Left ventricle myocardium inferior (tissue), 1 donor: ENCODE measurements at regions not wholly inside any gene's neighbourhood (a gene's known extent, or its start where the extent isn't known, plus 50 kb on each side); places are given as distances from the start of the nearest gene placed in this dataset.

Source experiments
- DNase-seq: peaks from one replicate; pipeline ENCODE4 v3.0.0-alpha.2; 2020
- H3K27ac ChIP-seq: fragments of 200-600 bp; replicated peaks from 2 replicates; pipeline ENCODE4 v1.8.0; 2021
- H3K27me3 ChIP-seq: fragments of 200-600 bp; 2 replicates; pipeline ENCODE4 v1.8.0; 2021; ENCODE audit warnings: low read depth
- H3K36me3 ChIP-seq: fragments of 200-600 bp; 2 replicates; pipeline ENCODE4 v1.8.0; 2021
- H3K4me1 ChIP-seq: fragments of 200-600 bp; 2 replicates; pipeline ENCODE4 v1.8.0; 2021
- H3K4me3 ChIP-seq: fragments of 200-600 bp; 2 replicates; pipeline ENCODE4 v1.8.0; 2021; ENCODE audit warnings: mild to moderate bottlenecking, moderate library complexity
- H3K9me3 ChIP-seq: fragments of 200-600 bp; replicated peaks from 2 replicates; pipeline ENCODE4 v1.8.0; 2021
- intact Hi-C: fragments of 100-400 bp; cut with micrococcal nuclease; formaldehyde crosslinking; loops from one replicate; pipeline ENCODE4 v1.11.0; 2022
- TF ChIP-seq, protein P1 (sequence below): fragments of 200-600 bp; IDR thresholded peaks from 2 replicates; pipeline ENCODE4 v1.8.0; 2021; ENCODE audit warnings: antibody characterized with exemption, mild to moderate bottlenecking, borderline replicate concordance
- donor health status: DM: no; HTN: yes; CAD: no; lungs with severe emphysema.

- TF ChIP-seq, protein P1, sequence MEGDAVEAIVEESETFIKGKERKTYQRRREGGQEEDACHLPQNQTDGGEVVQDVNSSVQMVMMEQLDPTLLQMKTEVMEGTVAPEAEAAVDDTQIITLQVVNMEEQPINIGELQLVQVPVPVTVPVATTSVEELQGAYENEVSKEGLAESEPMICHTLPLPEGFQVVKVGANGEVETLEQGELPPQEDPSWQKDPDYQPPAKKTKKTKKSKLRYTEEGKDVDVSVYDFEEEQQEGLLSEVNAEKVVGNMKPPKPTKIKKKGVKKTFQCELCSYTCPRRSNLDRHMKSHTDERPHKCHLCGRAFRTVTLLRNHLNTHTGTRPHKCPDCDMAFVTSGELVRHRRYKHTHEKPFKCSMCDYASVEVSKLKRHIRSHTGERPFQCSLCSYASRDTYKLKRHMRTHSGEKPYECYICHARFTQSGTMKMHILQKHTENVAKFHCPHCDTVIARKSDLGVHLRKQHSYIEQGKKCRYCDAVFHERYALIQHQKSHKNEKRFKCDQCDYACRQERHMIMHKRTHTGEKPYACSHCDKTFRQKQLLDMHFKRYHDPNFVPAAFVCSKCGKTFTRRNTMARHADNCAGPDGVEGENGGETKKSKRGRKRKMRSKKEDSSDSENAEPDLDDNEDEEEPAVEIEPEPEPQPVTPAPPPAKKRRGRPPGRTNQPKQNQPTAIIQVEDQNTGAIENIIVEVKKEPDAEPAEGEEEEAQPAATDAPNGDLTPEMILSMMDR, result no peak
- H3K36me3 ChIP-seq, result no peaks in the 10 kb centered on the region
- no peak overlapping the region for H3K27ac ChIP-seq
- no peak overlapping the region for H3K4me3 ChIP-seq
- intact Hi-C loops, result no loop called here
- H3K9me3 ChIP-seq, result no peaks in the 10 kb centered on the region
- peaks cover 8% of the 10 kb centered on the region for H3K4me1 ChIP-seq
- H3K27me3 ChIP-seq, result no peaks in the 10 kb centered on the region
- no peak for DNase-seq
Observed at GRCh38 chr11:91850533-91851275, 373.9 kb upstream of the FAT3 start.

DNA sequence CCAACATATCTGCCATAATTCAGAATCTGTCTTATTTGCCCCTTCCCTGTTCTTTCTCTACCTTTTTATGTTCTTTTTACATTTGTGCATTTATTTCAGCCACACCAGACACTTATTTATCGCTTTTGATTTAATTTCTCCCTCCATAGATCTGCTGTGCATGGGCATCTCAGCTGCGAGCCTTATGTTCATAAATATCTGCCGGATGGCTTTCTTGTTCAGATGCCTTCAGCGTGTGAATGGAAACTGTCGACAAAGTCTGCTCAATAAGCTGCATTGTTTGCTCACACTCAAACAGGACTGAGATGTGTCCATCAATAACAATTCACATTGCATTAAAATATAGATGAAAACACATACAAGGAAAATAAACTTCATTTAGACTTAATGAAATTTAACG is 374.6 kb upstream of the FAT3 start:
- no peak overlapping the region for H3K4me3 ChIP-seq
- H3K36me3 ChIP-seq, result no peaks in the 10 kb centered on the region
- H3K9me3 ChIP-seq, result no peaks in the 10 kb centered on the region
- H3K27me3 ChIP-seq, result no peaks in the 10 kb centered on the region
- intact Hi-C loops, result no loop called here
- H3K27ac ChIP-seq, result no peak overlapping the region
- TF ChIP-seq, protein P1, result no peak
- DNase-seq, result no peak
- H3K4me1 ChIP-seq, result peaks cover 8% of the 10 kb centered on the region

DNA sequence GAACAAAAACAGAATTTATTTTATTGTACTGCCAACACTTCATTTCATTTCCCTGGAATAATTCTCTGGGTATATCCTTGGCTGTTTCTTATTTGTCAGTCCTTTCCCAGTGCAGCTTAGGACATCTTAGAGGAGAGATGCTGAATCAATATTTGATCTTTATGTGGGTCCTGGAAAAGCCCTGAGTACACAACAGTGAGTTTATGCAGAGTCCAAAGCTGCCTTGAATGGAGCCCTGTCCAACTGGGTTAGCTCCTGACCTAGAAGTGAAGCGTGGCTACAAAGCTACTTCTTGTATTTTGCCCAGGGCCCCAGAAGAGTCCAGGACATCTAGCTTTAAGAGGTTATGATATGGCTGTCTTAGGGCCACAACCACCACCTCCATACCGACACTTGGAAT is 378.0 kb upstream of the FAT3 start:
- Histone ChIP-seq H3K9me3 (no peaks in the 10 kb centered on the region), H3K36me3 (no peaks in the 10 kb centered on the region)
- TF ChIP-seq, protein P1, result no peak

GRCh38 chr11:91846002-91846401 is 378.6 kb upstream of the FAT3 start:
- H3K27ac ChIP-seq, result no peak overlapping the region
- TF ChIP-seq, protein P1, result no peak
- H3K4me3 ChIP-seq, result no peak overlapping the region
- no peaks in the 10 kb centered on the region for H3K9me3 ChIP-seq
- no peaks in the 10 kb centered on the region for H3K36me3 ChIP-seq
- no peak for DNase-seq
- intact Hi-C loops, result no loop called here
- H3K27me3 ChIP-seq, result no peaks in the 10 kb centered on the region
- H3K4me1 ChIP-seq, result no peaks in the 10 kb centered on the region

More for the DNA sequence above, 378.0 kb upstream of the FAT3 start:
- Histone ChIP-seq H3K27me3 (no peaks in the 10 kb centered on the region), H3K27ac (no peak overlapping the region), H3K4me1 (peaks cover under 1% of the 10 kb centered on the region), H3K4me3 (no peak overlapping the region)
- intact Hi-C loops, result no loop called here
- no peak for DNase-seq

DNA sequence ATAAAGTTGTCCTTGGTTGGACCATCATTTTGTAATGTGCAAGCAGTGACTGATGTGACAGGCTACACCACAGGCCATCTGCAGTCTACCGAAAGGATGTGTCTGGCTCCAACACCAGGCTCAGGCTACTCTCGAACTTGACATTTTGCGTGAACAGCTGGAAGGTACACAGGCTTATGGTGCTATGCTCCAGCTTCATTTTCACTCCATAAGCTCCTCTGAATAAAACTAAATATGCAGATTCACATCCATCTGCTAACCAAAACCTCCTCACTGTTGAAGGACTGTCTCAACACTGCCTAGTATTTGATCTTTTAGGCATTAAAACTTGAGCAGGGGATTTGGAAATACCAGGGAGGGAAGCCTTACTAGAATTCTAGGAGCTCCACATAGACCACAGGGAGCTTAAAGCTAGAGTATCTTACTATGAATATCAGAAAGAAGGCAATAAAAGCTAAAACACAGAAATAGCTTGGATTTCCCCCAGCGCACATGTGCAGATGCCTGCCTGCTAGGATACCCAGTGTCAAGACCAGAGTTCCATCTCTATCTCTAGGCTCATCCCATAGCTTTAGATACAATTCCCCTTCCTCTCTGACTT is 383.9 kb upstream of the FAT3 start:
- intact Hi-C loops, result no loop called here
- no peaks in the 10 kb centered on the region for H3K36me3 ChIP-seq
- H3K9me3 ChIP-seq, result no peaks in the 10 kb centered on the region
- no peaks in the 10 kb centered on the region for H3K27me3 ChIP-seq
- TF ChIP-seq, protein P1, result no peak
- no peaks in the 10 kb centered on the region for H3K4me1 ChIP-seq
- H3K27ac ChIP-seq, result no peak overlapping the region
- H3K4me3 ChIP-seq, result no peak overlapping the region
- DNase-seq, result no peak
